Ovary (tissue), 3 donors: ENCODE measurements at regions not wholly inside any gene's neighbourhood (a gene's known extent, or its start where the extent isn't known, plus 50 kb on each side); places are given as distances from the start of the nearest gene placed in this dataset.

Experiments used
- POLR2A ChIP-seq: fragments of 450-650 bp; IDR thresholded peaks from one replicate; pipeline ENCODE4 v1.6.1; 2017; ENCODE audit warnings: antibody characterized with exemption, mild to moderate bottlenecking, moderate library complexity
- TF ChIP-seq, protein P1 (sequence below), 3 donors: fragments of 450-650 bp in 2 of 3; fragments of 200-600 bp in 1 of 3; IDR thresholded peaks; one replicate each; pipeline versions ENCODE4 v1.5.1 to v1.8.0; 2016 to 2022; ENCODE audit warnings: antibody characterized with exemption in 3 of 3, mild to moderate bottlenecking in 1 of 3
- donor health status: DM: no; HTN: no; CAD: no.

DNA sequence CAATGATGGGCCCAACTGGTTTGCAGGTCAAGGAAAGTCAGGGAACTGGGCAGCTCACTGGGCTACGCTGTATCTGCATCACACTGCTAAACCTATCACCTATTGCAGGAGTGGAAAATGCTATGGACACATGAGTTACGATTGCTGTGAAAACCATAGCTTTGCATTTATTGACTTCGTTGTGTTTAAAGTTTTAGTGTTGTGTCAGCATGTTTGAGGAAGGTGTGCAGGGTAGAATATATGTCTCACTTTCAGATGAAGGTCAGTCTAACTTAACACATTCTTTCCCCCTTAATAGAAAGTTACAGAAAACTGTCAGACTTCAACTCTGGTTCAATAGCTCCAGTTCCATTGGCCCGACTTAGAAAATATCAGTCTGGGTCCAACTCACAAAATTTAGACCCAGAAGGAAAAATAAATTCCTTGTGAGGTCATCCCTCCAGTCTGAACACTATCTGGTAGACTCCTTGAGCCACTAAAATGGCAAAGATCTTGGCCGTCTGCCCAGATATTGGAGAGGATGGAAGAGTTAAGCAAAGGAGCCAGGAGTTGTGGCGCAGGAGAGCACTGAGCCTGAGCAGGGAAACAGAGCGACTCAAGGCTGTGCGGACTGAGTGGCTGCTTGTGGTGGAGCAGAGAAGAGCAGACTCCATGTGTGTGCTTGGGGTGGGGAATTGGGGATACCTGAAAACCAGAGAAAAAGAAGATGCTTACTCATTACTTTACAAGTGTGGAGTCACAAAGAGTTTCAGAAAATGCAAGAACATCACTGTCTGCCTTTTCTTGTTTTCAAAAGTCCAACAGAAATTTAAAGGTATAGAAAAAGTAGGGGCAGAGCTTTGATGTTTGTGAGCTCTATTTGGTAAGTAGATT is 518.5 kb downstream of the FGF9 start:
- TF ChIP-seq, protein P1, sequence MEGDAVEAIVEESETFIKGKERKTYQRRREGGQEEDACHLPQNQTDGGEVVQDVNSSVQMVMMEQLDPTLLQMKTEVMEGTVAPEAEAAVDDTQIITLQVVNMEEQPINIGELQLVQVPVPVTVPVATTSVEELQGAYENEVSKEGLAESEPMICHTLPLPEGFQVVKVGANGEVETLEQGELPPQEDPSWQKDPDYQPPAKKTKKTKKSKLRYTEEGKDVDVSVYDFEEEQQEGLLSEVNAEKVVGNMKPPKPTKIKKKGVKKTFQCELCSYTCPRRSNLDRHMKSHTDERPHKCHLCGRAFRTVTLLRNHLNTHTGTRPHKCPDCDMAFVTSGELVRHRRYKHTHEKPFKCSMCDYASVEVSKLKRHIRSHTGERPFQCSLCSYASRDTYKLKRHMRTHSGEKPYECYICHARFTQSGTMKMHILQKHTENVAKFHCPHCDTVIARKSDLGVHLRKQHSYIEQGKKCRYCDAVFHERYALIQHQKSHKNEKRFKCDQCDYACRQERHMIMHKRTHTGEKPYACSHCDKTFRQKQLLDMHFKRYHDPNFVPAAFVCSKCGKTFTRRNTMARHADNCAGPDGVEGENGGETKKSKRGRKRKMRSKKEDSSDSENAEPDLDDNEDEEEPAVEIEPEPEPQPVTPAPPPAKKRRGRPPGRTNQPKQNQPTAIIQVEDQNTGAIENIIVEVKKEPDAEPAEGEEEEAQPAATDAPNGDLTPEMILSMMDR (IDR thresholded peaks at IDR 0.05): no peak
- no peak for TF ChIP-seq POLR2A
